ENCODE measurements at regions not wholly inside any gene's neighbourhood (a gene's known extent, or its start where the extent isn't known, plus 50 kb on each side); places are given as distances from the start of the nearest gene placed in this dataset.

DNA sequence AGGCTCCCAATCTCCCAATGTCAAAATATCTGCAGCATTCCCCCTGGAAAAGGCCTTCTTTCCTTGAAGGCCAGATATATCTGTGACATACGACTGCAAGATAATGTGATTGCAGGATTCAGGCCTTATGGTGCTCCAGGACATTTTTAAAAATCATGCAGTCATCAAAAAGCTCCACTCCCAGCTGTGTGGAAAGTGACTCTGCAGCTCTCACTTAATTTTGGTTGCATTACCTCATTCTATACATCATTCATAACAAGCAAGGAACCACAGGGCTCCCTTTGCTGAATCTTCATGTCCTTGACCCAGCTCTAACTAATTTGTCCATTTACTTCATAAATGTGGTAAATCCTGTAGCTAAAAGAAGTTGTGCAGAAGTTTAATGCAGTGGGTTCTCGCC, 386.2 kb upstream of the SLC30A5 start:
- peaks cover 23 to 44% (median 28%) of the 10 kb centered on the region in 3 donors for H3K4me1 ChIP-seq (ENCODE audit: control insufficient read depth in 3 of 3, insufficient read depth in 3 of 3, low read length in 3 of 3)
- H3K4me3 ChIP-seq (ENCODE audit: low read length in 3 of 3), result no peak overlapping the region
- H3K36me3 ChIP-seq (ENCODE audit: control insufficient read depth in 3 of 3, insufficient read depth in 3 of 3, low read length in 3 of 3), result no peaks in the 10 kb centered on the region
- H3K9me3 ChIP-seq (ENCODE audit: control insufficient read depth in 3 of 3, low read length in 3 of 3), result no peaks in the 10 kb centered on the region
- peak overlapping the region; percentile 90 for H3K27ac ChIP-seq (ENCODE audit: low read depth, low read length)
- no peaks in the 10 kb centered on the region for H3K27me3 ChIP-seq (ENCODE audit: control insufficient read depth in 3 of 3, insufficient read depth in 3 of 3, low read length in 3 of 3)
- H3K9ac ChIP-seq (ENCODE audit: low read depth in 1 of 3, low read length in 3 of 3), result no peak overlapping the region

DNA sequence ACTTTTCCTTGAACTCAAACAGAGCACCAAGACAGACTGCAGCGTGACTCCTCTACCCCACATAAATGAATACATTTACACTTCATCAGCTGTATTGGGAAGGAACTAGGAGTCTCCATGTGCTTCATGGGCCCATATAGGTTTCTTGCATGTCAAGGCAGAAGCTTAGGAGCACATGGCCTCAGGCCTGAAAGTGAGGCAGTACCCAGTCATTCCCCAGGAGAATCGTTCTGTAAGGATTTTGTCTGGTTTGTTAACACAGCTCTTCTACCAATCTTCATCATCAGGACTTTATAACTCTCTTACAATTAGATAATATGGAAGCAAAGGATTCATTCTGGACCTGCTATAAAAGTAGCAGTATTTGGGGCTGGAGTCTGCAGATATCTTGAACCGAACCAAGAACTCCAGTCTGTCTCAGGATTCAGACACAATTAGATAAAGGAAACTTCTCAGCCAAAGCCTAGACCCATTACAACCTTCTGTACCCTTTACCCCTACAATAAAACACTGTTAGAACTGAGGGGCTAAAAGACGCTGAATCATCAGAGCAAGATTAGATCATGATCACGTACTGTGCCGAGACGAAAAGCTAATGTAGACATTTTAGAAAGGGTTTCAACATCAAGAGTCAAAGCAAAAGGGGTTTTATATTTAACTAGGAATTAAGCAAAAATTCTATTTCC, 385.5 kb upstream of the SLC30A5 start:
- H3K27ac ChIP-seq (ENCODE audit: low read depth, low read length), result peak overlapping the region; percentile 90
- H3K4me1 ChIP-seq (ENCODE audit: control insufficient read depth in 3 of 3, insufficient read depth in 3 of 3, low read length in 3 of 3), result peaks cover 23 to 44% (median 28%) of the 10 kb centered on the region in 3 donors
- no peaks in the 10 kb centered on the region for H3K27me3 ChIP-seq (ENCODE audit: control insufficient read depth in 3 of 3, insufficient read depth in 3 of 3, low read length in 3 of 3)
- H3K9ac ChIP-seq (ENCODE audit: low read depth in 1 of 3, low read length in 3 of 3), result peak overlapping the region in 1 of 3 donors; percentile 59
- H3K9me3 ChIP-seq (ENCODE audit: control insufficient read depth in 3 of 3, low read length in 3 of 3), result no peaks in the 10 kb centered on the region
- no peaks in the 10 kb centered on the region for H3K36me3 ChIP-seq (ENCODE audit: control insufficient read depth in 3 of 3, insufficient read depth in 3 of 3, low read length in 3 of 3)
- no peak overlapping the region for H3K4me3 ChIP-seq (ENCODE audit: low read length in 3 of 3)

DNA sequence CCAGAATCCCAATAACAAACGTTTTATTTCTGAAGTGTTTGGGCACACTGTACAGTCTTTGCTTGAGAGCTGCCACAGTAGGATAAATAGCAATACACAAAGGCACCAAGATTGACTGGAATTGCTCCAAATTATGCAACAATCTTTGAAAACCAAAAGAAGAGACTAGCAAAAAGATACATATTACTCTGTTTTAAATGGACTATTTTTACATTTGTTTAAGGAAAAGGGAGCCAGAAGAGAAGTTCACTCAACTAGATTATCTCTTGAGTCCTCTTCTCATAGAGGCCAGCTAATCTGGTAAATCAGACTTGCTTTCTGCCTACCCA, 385.0 kb upstream of the SLC30A5 start:
- Histone ChIP-seq H3K4me3 (ENCODE audit: low read length in 3 of 3) (peak overlapping the region in 1 of 3 donors; percentile 2), H3K36me3 (ENCODE audit: control insufficient read depth in 3 of 3, insufficient read depth in 3 of 3, low read length in 3 of 3) (no peaks in the 10 kb centered on the region), H3K4me1 (ENCODE audit: control insufficient read depth in 3 of 3, insufficient read depth in 3 of 3, low read length in 3 of 3) (peaks cover 23 to 44% (median 28%) of the 10 kb centered on the region in 3 donors), H3K9me3 (ENCODE audit: control insufficient read depth in 3 of 3, low read length in 3 of 3) (no peaks in the 10 kb centered on the region), H3K27me3 (ENCODE audit: control insufficient read depth in 3 of 3, insufficient read depth in 3 of 3, low read length in 3 of 3) (no peaks in the 10 kb centered on the region), H3K9ac (ENCODE audit: low read depth in 1 of 3, low read length in 3 of 3) (peak overlapping the region; percentile 59 to 66 (median 66)), H3K27ac (ENCODE audit: low read depth, low read length) (peak overlapping the region; percentile 90)

DNA sequence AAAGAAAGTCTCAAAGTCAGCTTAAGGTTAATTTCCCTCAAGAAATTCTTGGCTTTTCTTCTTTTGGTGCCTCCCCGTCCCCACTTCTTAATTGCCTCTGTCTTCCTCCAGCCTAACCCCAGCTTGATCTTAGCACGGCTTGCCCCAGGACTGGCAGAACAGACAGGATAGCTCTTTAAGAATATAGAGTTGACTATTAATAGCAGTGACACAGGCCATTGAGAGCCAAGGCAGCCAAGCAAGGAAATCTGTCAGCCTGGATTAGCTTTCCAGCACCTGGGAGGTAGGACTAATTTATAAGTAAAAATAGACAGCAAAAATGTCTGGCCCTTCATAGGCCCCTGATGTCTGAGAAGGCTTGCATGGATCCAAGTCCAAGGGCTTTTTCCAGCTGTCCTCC, 384.6 kb upstream of the SLC30A5 start:
- no peak overlapping the region for H3K4me3 ChIP-seq (ENCODE audit: low read length in 3 of 3)
- peak overlapping the region; percentile 66 to 77 (median 66) for H3K9ac ChIP-seq (ENCODE audit: low read depth in 1 of 3, low read length in 3 of 3)
- H3K9me3 ChIP-seq (ENCODE audit: control insufficient read depth in 3 of 3, low read length in 3 of 3), result no peaks in the 10 kb centered on the region
- no peaks in the 10 kb centered on the region for H3K36me3 ChIP-seq (ENCODE audit: control insufficient read depth in 3 of 3, insufficient read depth in 3 of 3, low read length in 3 of 3)
- peak overlapping the region; percentile 90 for H3K27ac ChIP-seq (ENCODE audit: low read depth, low read length)
- peaks cover 23 to 44% (median 28%) of the 10 kb centered on the region in 3 donors for H3K4me1 ChIP-seq (ENCODE audit: control insufficient read depth in 3 of 3, insufficient read depth in 3 of 3, low read length in 3 of 3)
- no peaks in the 10 kb centered on the region for H3K27me3 ChIP-seq (ENCODE audit: control insufficient read depth in 3 of 3, insufficient read depth in 3 of 3, low read length in 3 of 3)

DNA sequence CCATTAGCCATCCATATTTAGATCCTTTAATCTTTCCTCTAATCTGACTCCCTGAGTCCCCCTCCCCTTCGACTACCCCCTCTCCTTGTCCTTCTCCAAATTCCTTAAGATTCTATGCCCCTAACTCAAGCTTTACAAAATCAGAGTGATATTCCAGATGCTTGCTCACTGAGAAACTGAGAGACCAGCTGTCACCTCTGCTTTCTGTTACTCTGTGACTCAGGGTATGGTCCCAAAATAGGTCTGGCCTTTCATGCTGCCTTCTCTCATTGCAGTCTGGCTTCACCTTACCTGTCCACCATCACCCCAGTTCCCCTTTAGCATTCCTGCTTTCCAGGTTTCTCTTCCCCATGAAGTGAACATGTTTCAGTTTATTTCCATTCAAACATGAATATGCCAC, 383.3 kb upstream of the SLC30A5 start:
- H3K27me3 ChIP-seq (ENCODE audit: control insufficient read depth in 3 of 3, insufficient read depth in 3 of 3, low read length in 3 of 3), result no peaks in the 10 kb centered on the region
- no peaks in the 10 kb centered on the region for H3K36me3 ChIP-seq (ENCODE audit: control insufficient read depth in 3 of 3, insufficient read depth in 3 of 3, low read length in 3 of 3)
- peaks cover 23 to 44% (median 28%) of the 10 kb centered on the region in 3 donors for H3K4me1 ChIP-seq (ENCODE audit: control insufficient read depth in 3 of 3, insufficient read depth in 3 of 3, low read length in 3 of 3)
- no peaks in the 10 kb centered on the region for H3K9me3 ChIP-seq (ENCODE audit: control insufficient read depth in 3 of 3, low read length in 3 of 3)
- peak overlapping the region; percentile 41 to 66 (median 66) for H3K9ac ChIP-seq (ENCODE audit: low read depth in 1 of 3, low read length in 3 of 3)
- H3K27ac ChIP-seq (ENCODE audit: low read depth, low read length), result peak overlapping the region; percentile 90
- H3K4me3 ChIP-seq (ENCODE audit: low read length in 3 of 3), result no peak overlapping the region

DNA sequence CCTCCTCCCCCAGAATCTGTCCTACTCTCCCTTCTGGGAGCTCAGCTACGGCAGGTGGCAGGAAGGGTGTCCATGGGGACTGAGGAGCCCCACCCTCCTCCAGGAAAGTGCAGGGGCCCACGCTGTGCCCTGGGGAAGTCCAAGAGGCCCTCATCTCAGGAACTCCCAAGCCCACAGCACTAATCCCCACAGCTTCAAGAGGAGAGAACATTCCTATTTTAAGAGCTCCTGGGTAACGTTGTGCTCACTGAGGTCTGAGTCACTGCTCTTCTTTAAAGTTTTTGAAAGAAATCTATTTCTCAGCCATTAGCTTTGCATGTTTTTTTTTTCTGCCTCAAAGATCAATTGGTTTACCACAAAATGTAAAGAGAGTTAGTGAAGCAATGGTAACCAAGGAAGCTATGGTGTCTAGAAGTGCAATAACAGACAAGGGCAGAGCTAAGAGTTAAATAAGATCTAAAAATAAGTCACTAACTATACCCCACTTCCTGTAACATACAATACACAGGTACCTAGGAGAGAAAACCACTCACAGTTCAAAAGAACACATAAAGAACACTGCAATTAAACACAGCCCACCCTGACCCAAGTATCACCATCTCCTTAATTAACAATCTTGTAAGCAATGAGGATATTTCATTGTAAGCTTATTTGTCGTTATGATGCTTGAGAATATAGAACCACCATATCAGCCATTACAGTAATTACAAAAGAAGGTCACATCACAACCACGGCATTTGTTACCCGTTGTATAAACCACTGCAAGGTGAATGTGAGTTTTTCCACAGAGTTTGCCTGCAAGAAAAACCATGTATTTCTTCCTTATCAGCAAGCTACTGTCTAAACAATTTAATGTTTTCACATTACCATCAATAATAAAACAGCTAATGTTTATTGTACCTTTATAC, 382.3 kb upstream of the SLC30A5 start:
- Histone ChIP-seq H3K4me1 (ENCODE audit: control insufficient read depth in 3 of 3, insufficient read depth in 3 of 3, low read length in 3 of 3) (peaks cover 23 to 44% (median 28%) of the 10 kb centered on the region in 3 donors), H3K36me3 (ENCODE audit: control insufficient read depth in 3 of 3, insufficient read depth in 3 of 3, low read length in 3 of 3) (no peaks in the 10 kb centered on the region), H3K9me3 (ENCODE audit: control insufficient read depth in 3 of 3, low read length in 3 of 3) (no peaks in the 10 kb centered on the region), H3K27ac (ENCODE audit: low read depth, low read length) (peak overlapping the region; percentile 90), H3K9ac (ENCODE audit: low read depth in 1 of 3, low read length in 3 of 3) (no peak overlapping the region), H3K27me3 (ENCODE audit: control insufficient read depth in 3 of 3, insufficient read depth in 3 of 3, low read length in 3 of 3) (no peaks in the 10 kb centered on the region), H3K4me3 (ENCODE audit: low read length in 3 of 3) (no peak overlapping the region)

DNA sequence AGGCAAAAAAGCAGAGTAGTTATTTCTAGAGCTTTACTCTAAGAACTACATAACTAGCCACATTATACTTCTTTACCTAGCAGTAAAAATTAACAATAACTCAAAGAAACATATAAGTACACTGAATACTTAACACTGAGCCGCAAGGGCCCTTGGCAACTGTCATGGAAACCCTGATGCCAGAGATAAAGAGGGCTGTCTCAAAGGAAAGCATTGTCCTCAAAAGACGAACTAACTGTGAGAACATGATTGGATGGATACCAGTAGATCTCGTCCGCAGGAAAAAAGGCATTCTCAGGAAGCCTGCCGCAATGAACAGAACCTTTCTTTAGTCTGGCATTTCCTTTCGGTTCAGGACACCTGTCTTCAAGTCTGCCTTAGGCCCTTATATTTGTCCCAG, 379.0 kb upstream of the SLC30A5 start:
- no peak overlapping the region for H3K27ac ChIP-seq (ENCODE audit: low read depth, low read length)
- no peaks in the 10 kb centered on the region for H3K27me3 ChIP-seq (ENCODE audit: control insufficient read depth in 3 of 3, insufficient read depth in 3 of 3, low read length in 3 of 3)
- no peaks in the 10 kb centered on the region for H3K36me3 ChIP-seq (ENCODE audit: control insufficient read depth in 3 of 3, insufficient read depth in 3 of 3, low read length in 3 of 3)
- H3K4me1 ChIP-seq (ENCODE audit: control insufficient read depth in 3 of 3, insufficient read depth in 3 of 3, low read length in 3 of 3), result peaks cover 14 to 17% (median 17%) of the 10 kb centered on the region in 3 donors
- no peak overlapping the region for H3K4me3 ChIP-seq (ENCODE audit: low read length in 3 of 3)
- no peaks in the 10 kb centered on the region for H3K9me3 ChIP-seq (ENCODE audit: control insufficient read depth in 3 of 3, low read length in 3 of 3)
- no peak overlapping the region for H3K9ac ChIP-seq (ENCODE audit: low read depth in 1 of 3, low read length in 3 of 3)

DNA sequence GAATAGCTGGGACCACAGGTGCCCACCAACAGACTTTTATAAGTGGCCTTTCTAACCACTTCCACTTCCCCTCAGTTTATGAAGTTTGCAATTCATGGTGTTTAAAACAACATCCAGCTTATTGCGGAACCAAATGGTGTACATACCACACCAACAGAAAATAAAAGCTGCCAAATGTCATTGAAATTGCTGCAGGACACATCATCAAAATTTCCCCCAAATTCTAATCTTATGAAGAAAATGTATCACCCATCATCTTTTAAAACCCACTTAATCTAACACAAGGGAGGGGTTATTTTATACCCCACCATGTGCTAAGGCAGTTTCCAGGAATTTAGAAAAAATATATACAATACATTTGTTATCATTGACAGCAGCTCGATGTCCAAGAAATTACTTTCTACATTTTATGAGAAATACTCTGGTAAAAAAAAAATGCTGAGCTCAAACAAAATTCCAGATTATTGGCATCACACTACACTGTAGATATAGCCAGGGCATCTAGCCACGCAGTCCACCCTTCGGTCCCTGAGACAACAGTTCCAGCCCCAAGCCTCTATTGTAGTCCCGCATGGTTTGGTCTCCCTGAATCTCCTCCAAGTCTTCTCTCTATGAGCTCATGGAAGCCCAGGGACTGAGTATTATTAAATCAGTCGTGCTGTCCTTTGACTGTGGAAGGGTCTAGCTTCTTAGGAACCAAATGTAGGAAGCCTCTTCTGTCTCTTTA, 372.8 kb upstream of the SLC30A5 start:
- no peak overlapping the region for H3K27ac ChIP-seq (ENCODE audit: low read depth, low read length)
- H3K9me3 ChIP-seq (ENCODE audit: control insufficient read depth in 3 of 3, low read length in 3 of 3), result no peaks in the 10 kb centered on the region
- H3K9ac ChIP-seq (ENCODE audit: low read depth in 1 of 3, low read length in 3 of 3), result no peak overlapping the region
- H3K27me3 ChIP-seq (ENCODE audit: control insufficient read depth in 3 of 3, insufficient read depth in 3 of 3, low read length in 3 of 3), result no peaks in the 10 kb centered on the region
- H3K36me3 ChIP-seq (ENCODE audit: control insufficient read depth in 3 of 3, insufficient read depth in 3 of 3, low read length in 3 of 3), result no peaks in the 10 kb centered on the region
- H3K4me1 ChIP-seq (ENCODE audit: control insufficient read depth in 3 of 3, insufficient read depth in 3 of 3, low read length in 3 of 3), result peaks cover 3 to 7% (median 3%) of the 10 kb centered on the region in 3 donors
- no peak overlapping the region for H3K4me3 ChIP-seq (ENCODE audit: low read length in 3 of 3)

DNA sequence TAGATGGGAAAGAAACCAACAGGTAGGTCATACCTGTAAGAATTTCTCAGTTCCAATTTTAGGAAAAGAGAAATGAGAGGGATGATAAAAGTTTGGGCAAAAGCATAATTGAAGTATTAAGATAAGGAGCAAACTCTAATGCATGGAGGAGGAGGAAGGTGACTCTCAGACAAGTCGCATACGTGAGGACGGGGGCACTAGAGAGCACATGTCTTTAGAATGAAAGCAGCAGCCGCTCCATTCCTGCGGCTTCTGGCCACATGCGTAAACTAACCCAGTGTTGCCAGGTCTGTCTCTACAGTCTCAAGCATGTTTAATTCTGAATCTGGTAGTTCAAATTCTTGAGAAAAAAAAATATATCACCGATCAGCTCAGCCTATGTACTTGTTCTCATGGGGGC, 371.5 kb upstream of the SLC30A5 start:
- Histone ChIP-seq H3K36me3 (ENCODE audit: control insufficient read depth in 3 of 3, insufficient read depth in 3 of 3, low read length in 3 of 3) (no peaks in the 10 kb centered on the region), H3K9me3 (ENCODE audit: control insufficient read depth in 3 of 3, low read length in 3 of 3) (no peaks in the 10 kb centered on the region)

More for the DNA sequence above, 371.5 kb upstream of the SLC30A5 start:
- H3K27me3 ChIP-seq (ENCODE audit: control insufficient read depth in 3 of 3, insufficient read depth in 3 of 3, low read length in 3 of 3), result no peaks in the 10 kb centered on the region
- H3K9ac ChIP-seq (ENCODE audit: low read depth in 1 of 3, low read length in 3 of 3), result no peak overlapping the region
- peaks cover 7 to 11% (median 8%) of the 10 kb centered on the region in 3 donors for H3K4me1 ChIP-seq (ENCODE audit: control insufficient read depth in 3 of 3, insufficient read depth in 3 of 3, low read length in 3 of 3)
- H3K4me3 ChIP-seq (ENCODE audit: low read length in 3 of 3), result no peak overlapping the region
- no peak overlapping the region for H3K27ac ChIP-seq (ENCODE audit: low read depth, low read length)

Measured in skeletal muscle tissue (tissue), 3 donors.